Ectodermal cell (in vitro differentiated cells): ENCODE measurements at regions not wholly inside any gene's neighbourhood (a gene's known extent, or its start where the extent isn't known, plus 50 kb on each side); places are given as distances from the start of the nearest gene placed in this dataset.
A peak's percentile ranks its signal among the peaks of the same experiment; 100 is the strongest.

Source experiments
- H3K27ac ChIP-seq: 2 replicates; pipeline ENCODE4 v1.7.0; 2013; ENCODE audit warnings: mild to moderate bottlenecking, low read depth, low read length; ENCODE audit not compliant: insufficient read depth, poor library complexity, severe bottlenecking
- H3K27me3 ChIP-seq: 2 replicates; pipeline ENCODE4 v1.7.0; 2013; ENCODE audit warnings: mild to moderate bottlenecking, low read length; ENCODE audit not compliant: insufficient read depth, control insufficient read depth, poor library complexity, severe bottlenecking
- H3K36me3 ChIP-seq: one replicate; pipeline ENCODE4 v1.7.0; 2013; ENCODE audit warnings: low read length; ENCODE audit not compliant: control insufficient read depth, insufficient read depth
- H3K4me1 ChIP-seq: one replicate; pipeline ENCODE4 v1.7.0; 2013; ENCODE audit warnings: low read length; ENCODE audit not compliant: control insufficient read depth, insufficient read depth
- H3K4me3 ChIP-seq: 2 replicates; pipeline ENCODE4 v1.7.0; 2013; ENCODE audit warnings: low read depth, low read length, control low read depth; ENCODE audit not compliant: insufficient read depth
- H3K9me3 ChIP-seq: 2 replicates; pipeline ENCODE4 v1.7.0; 2013; ENCODE audit warnings: mild to moderate bottlenecking, low read length, moderate library complexity; ENCODE audit not compliant: control insufficient read depth
- WGBS, 2 experiments: methylation state at CpG; one replicate each; pipeline ENCODE4 v1.1.7; 2013; ENCODE audit warnings: missing lambda C conversion rate in 2 of 2; 5-methylcytosine and 5-hydroxymethylcytosine counted together

DNA sequence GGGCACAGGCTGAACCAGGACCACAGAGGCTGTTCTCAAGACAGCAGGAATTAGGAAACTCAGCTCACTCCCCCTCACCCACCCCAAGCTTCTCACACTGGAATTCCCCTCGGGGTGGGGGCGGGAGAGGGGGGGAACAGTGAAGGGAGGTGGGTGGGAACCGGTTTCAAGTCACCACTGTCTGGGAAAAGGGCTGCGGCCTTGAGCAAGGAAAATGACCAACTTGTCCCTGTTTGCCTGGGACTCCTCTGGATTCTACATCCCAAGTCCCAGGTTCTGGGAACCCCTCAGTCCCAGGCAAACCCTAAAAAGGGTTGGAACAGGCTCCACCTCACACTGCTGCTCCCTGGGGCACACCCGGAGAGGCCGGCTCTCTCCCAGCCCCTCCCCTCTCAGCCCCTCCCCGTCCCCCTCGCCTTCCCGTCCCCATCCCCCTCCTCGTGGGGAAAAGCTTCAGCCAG, 230.7 kb downstream of the TFAP2C start:
- Histone ChIP-seq H3K4me3 (no peak overlapping the region), H3K27me3 (no peaks in the 10 kb centered on the region), H3K9me3 (no peaks in the 10 kb centered on the region), H3K4me1 (peaks cover 36% of the 10 kb centered on the region), H3K27ac (peak overlapping the region; percentile 28), H3K36me3 (no peaks in the 10 kb centered on the region)
- 2 to 7% methylated on average over 6 to 9 of the region's 10 CpGs for WGBS, 2 experiments

DNA sequence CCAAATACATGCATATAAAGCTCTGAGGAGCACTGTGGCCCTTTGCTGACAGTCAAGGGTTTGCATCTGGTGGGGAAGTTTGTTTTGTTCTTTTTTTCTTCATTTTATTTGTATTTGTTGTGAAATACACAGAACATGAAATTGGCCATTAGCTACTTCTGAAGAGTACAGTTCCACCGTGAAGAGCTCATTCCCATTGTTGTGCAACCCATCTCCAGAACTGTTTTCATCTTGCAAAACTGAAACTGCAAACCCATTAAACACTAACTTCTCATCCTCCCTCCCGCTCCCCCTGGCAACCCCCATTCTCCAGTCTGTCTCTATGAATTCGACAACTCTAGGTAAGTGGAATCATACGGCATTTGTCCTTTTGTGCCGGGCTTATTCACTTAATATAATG, 231.3 kb downstream of the TFAP2C start:
- no peaks in the 10 kb centered on the region for H3K36me3 ChIP-seq
- no peaks in the 10 kb centered on the region for H3K9me3 ChIP-seq
- peaks cover 36% of the 10 kb centered on the region for H3K4me1 ChIP-seq
- 69 to 76% methylated on average over 5 of the region's 5 CpGs for WGBS, 2 experiments
- H3K27ac ChIP-seq, result no peak overlapping the region
- H3K4me3 ChIP-seq, result no peak overlapping the region
- no peaks in the 10 kb centered on the region for H3K27me3 ChIP-seq

DNA sequence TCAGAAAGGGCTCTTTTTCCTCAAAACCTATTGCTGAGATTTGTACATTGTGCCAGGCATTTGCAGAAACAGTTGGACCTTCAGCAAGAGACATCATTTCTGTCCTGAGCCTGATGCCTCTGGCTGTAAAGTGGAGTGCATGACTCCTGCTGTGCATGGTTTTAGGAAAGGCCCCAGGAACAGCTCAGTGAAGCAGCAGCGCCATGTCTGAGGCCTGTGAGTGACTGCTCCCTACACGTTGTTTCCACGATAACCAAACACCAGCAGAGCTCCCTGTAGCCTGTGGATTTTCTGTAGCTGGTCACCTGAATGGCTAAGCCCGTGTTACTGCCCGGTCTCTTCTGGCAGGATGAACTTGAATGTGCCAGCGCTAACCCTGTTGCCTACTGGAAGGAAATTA, 232.5 kb downstream of the TFAP2C start:
- H3K36me3 ChIP-seq, result no peaks in the 10 kb centered on the region
- no peaks in the 10 kb centered on the region for H3K9me3 ChIP-seq
- no peaks in the 10 kb centered on the region for H3K27me3 ChIP-seq
- no peak overlapping the region for H3K4me3 ChIP-seq
- H3K4me1 ChIP-seq, result peaks cover 36% of the 10 kb centered on the region
- no peak overlapping the region for H3K27ac ChIP-seq
- 21 to 24% methylated on average over 6 of the region's 6 CpGs for WGBS, 2 experiments

DNA sequence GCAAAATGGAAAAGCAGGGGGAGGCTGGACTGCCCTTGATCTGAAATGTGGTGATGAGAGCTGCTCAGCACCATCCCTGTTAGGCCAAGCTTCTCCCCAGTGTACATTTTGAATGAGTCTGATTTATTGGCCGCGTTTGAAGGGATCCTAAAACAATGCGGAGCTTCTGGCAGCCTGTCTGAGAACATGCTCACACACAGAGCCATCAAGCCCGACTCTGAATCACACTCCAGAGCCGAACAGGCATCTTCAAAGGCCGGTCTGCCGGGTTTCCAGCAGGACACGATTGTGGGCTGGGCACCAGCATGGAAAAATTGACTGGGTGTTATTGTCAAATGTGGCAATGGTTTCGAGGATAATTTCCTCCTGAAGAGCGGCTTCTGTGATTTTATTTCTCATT, 235.9 kb downstream of the TFAP2C start:
- 82 to 83% methylated on average over 10 of the region's 10 CpGs for WGBS, 2 experiments
- Histone ChIP-seq H3K4me3 (no peak overlapping the region), H3K4me1 (peaks cover 18% of the 10 kb centered on the region), H3K27me3 (no peaks in the 10 kb centered on the region), H3K27ac (no peak overlapping the region), H3K9me3 (no peaks in the 10 kb centered on the region), H3K36me3 (no peaks in the 10 kb centered on the region)

DNA sequence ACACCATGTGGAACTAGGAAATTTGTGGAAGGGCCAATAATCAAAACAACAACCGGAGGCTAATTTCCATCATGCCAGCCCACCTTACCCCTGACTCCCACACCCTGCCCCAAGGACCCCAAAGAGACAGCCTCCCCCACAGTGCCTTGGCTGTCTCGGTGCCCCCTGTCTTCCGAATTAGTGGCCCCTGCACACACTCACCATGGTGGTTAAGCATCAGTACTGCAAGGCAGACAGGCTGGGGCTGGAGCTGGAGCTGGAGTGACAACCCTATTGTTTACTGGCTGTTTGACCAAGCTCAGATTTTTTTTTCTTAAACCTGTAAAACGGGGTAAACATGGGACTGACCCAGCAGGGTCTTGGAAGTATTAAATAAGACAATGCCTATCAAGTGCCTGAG, 238.0 kb downstream of the TFAP2C start:
- no peaks in the 10 kb centered on the region for H3K27me3 ChIP-seq
- no peaks in the 10 kb centered on the region for H3K36me3 ChIP-seq
- H3K4me3 ChIP-seq, result no peak overlapping the region
- no peak overlapping the region for H3K27ac ChIP-seq
- no peaks in the 10 kb centered on the region for H3K9me3 ChIP-seq
- WGBS, 2 experiments, result 76 to 80% methylated on average over 4 of the region's 4 CpGs
- no peaks in the 10 kb centered on the region for H3K4me1 ChIP-seq

DNA sequence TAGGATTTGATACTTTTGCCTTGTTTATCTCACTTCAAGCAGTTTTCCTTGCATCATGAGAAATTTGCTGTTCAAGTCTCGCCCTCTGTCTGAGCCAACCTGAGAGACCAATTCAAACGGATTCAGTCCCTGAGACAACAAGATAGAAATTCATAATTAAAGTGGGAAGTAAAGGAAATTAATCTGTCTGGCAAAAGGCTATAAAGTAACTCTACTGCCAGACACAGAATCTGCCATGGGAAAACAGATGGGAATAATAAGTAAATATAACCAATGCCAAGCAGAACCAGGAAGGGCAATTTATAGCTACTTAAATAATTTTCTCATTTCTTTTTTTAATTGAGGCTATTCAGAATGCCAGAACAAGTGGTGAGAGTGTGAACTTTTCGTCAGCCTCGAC, 239.6 kb downstream of the TFAP2C start:
- WGBS, 2 experiments, result 92 to 95% methylated on average over 4 of the region's 4 CpGs

DNA sequence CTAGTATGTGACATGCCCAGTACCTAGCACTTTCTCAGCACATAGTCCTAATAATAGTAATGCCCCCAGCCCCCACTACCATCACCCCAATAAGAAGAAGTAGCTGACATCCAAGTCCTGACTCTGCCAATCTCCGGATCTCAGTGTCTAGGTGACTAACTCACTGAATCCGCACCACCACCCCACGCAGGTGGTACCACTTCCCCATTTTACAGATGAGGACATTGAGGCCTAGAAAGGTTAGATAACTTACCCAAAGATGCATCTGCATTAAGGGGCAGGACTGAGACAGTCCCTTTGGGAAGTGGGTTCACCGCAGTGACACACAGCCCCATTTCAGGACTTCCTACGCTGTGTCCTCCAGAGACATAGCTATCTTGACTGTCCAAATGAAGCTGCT, 241.2 kb downstream of the TFAP2C start:
- Histone ChIP-seq H3K4me1 (no peaks in the 10 kb centered on the region), H3K9me3 (no peaks in the 10 kb centered on the region), H3K4me3 (no peak overlapping the region), H3K27me3 (no peaks in the 10 kb centered on the region), H3K36me3 (no peaks in the 10 kb centered on the region), H3K27ac (no peak overlapping the region)
- 92 to 94% methylated on average over 5 of the region's 5 CpGs for WGBS, 2 experiments

More for the DNA sequence above, 239.6 kb downstream of the TFAP2C start:
- no peak overlapping the region for H3K4me3 ChIP-seq
- no peaks in the 10 kb centered on the region for H3K9me3 ChIP-seq
- H3K27ac ChIP-seq, result no peak overlapping the region
- H3K27me3 ChIP-seq, result no peaks in the 10 kb centered on the region
- H3K36me3 ChIP-seq, result no peaks in the 10 kb centered on the region
- H3K4me1 ChIP-seq, result no peaks in the 10 kb centered on the region

DNA sequence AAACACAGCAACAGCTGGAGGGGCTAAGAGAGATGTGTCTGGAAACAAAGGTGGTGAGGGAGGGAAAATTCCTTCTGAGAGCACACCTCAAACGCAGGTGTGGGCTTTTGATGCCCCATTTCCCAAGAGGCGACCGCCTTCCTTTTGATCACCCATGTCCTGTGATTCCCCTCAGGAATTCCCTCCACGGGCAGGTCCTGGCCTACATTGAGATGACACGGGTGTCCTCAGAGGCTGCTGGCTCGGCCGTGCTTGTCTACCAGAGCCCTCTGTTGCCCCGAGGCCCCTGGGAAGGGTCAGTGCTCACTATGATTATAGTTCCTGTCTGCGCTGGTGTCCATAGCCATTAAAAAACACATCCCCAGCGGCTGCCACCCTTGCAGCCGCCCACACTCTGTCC, 242.6 kb downstream of the TFAP2C start:
- H3K27ac ChIP-seq, result no peak overlapping the region
- H3K4me1 ChIP-seq, result no peaks in the 10 kb centered on the region
- no peaks in the 10 kb centered on the region for H3K9me3 ChIP-seq
- no peak overlapping the region for H3K4me3 ChIP-seq
- no peaks in the 10 kb centered on the region for H3K27me3 ChIP-seq
- H3K36me3 ChIP-seq, result no peaks in the 10 kb centered on the region
- WGBS, 2 experiments, result 89 to 92% methylated on average over 11 of the region's 11 CpGs

DNA sequence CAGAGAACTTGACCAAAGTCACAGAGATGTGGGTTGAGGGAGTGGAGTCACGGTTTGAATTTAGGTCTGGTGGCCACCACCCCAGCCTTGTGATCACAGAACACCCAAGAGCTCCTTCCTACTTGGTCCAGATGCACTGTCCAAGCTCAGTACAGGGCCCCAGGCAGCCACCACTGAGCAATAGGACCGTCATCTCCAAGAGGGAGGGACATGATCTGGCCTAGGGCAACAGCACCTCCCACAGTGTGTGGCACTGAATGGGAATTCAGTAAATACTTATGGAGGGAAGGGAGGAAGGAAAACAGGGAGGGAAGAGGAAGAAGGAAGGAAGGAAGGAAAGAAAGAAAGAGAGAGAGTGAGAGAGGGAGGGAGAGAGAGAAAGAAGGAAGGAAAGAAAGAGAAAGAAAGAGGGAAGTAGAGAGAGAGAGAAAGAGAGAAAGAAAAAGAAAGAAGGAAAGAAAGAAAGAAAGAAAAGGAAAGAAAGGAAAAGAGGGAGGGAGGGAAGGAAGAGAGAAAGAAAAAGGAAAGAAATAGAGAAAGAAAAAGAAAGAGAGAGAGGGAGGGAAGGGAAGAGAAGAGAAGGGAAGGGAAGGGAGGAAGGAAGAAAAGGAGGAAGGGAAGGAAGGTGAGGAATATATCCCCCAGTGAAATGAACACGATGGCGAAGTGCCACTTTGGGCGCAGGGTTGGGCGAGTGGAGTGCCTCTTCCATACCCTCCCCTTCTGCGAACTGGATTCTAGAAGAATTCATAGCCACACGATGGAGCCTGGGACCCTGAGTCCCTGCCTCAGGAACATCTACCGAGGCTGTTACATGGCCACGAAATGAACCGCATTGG, 243.7 kb downstream of the TFAP2C start:
- 91 to 92% methylated on average over 11 of the region's 11 CpGs for WGBS, 2 experiments
- Histone ChIP-seq H3K27me3 (no peaks in the 10 kb centered on the region), H3K4me1 (no peaks in the 10 kb centered on the region), H3K4me3 (no peak overlapping the region), H3K36me3 (no peaks in the 10 kb centered on the region), H3K9me3 (no peaks in the 10 kb centered on the region), H3K27ac (no peak overlapping the region)

DNA sequence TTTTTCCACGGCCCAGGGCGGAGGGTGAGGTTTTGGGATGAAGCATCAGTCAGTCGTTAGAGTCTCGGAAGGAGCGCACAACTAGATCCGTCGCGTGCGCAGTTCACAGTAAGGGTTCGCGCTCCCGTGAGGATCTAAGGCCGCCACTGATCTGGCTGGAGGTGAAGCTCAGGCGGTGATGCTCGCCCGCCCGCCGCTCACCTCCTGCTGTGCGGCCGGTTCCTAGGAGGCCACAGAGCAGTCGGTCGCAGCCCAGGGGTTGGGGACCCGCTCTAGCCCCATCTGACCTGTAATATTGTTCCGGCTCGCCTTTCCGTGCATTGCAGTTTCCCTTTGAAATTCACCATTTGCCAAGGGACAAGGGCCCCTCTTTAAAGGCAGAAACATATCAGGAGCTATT, 244.7 kb downstream of the TFAP2C start:
- no peaks in the 10 kb centered on the region for H3K27me3 ChIP-seq
- H3K9me3 ChIP-seq, result no peaks in the 10 kb centered on the region
- no peaks in the 10 kb centered on the region for H3K4me1 ChIP-seq
- 91 to 93% methylated on average over 26 of the region's 26 CpGs for WGBS, 2 experiments
- H3K27ac ChIP-seq, result no peak overlapping the region
- no peak overlapping the region for H3K4me3 ChIP-seq
- H3K36me3 ChIP-seq, result no peaks in the 10 kb centered on the region
